ENCODE measurements at regions not wholly inside any gene's neighbourhood (a gene's known extent, or its start where the extent isn't known, plus 50 kb on each side); places are given as distances from the start of the nearest gene placed in this dataset.

DNA sequence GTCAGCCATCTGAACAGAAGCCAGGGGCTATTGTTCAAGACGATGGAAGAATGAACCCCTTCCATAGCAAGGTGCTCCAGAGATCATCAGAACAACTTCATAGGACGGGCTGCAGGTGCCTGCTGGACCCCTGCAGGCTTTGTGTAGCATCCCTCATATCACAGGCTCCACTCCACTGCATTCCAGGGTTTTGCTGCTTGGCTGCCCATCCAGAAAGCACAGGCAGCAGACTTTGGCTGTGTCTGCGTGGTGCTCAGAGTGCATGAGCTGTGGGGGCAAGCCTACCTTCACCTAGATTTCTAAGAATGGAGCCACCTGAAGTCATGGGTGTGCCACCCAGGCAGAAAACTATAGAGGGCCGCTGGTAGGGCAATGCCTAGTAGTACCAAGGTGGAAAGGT lies 93.9 kb upstream of the NLRP1 start:
- DNase-seq (ENCODE audit: low spot score): no peak
- no peak overlapping the region for H3K27ac ChIP-seq
- H3K9me3 ChIP-seq: no peaks in the 10 kb centered on the region
- no peak overlapping the region for H3K4me3 ChIP-seq
- no peaks in the 10 kb centered on the region for H3K27me3 ChIP-seq
- TF ChIP-seq, protein P1, sequence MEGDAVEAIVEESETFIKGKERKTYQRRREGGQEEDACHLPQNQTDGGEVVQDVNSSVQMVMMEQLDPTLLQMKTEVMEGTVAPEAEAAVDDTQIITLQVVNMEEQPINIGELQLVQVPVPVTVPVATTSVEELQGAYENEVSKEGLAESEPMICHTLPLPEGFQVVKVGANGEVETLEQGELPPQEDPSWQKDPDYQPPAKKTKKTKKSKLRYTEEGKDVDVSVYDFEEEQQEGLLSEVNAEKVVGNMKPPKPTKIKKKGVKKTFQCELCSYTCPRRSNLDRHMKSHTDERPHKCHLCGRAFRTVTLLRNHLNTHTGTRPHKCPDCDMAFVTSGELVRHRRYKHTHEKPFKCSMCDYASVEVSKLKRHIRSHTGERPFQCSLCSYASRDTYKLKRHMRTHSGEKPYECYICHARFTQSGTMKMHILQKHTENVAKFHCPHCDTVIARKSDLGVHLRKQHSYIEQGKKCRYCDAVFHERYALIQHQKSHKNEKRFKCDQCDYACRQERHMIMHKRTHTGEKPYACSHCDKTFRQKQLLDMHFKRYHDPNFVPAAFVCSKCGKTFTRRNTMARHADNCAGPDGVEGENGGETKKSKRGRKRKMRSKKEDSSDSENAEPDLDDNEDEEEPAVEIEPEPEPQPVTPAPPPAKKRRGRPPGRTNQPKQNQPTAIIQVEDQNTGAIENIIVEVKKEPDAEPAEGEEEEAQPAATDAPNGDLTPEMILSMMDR (IDR thresholded peaks at IDR 0.05): no peak
- H3K4me1 ChIP-seq: no peaks in the 10 kb centered on the region
- no peaks in the 10 kb centered on the region for H3K36me3 ChIP-seq

DNA sequence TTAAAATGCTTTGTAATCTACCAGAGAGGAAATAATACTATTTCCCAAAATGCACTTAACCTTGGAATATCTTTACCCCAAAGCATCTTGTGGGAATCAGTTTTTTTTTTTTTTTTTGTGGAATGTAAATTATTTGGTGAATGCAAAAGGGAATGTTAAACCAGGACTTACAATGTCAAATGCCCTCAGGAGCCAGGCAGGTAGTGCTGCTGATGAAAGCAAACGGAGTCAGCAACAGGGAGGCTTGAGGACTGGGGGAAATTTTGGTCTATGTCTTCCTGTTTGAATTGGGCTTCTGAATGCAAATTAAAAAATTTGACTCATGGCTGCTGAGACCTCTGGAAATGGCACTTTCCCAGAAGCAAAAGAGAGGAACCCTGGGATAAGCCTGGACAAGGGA lies 96.5 kb upstream of the NLRP1 start:
- Histone ChIP-seq H3K27ac (no peak overlapping the region), H3K4me3 (no peak overlapping the region), H3K36me3 (no peaks in the 10 kb centered on the region), H3K27me3 (no peaks in the 10 kb centered on the region), H3K9me3 (peaks cover 0 to 10% of the 10 kb centered on the region in 2 donors), H3K4me1 (no peaks in the 10 kb centered on the region)
- DNase-seq (ENCODE audit: low spot score): no peak
- TF ChIP-seq, protein P1 (IDR thresholded peaks at IDR 0.05): no peak

DNA sequence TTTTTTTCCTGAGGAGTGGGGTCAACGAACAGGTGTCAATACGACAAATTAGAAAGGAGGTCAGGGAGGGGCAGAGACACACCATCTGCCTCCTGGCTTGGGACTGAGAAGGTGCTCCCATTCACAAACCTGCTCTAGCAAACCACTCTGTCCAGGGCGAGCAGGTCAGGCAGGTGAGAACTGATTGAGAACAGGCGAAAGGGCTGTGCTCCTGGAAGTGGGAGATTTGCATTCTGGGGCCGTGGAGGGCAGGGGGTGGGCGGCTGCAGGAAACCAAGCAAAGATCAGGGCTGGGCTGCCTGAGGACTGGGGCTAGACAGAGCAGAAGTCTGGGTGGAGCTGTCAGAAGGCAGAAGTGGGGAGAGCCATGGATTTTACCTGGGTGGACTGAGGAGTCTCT lies 98.9 kb upstream of the NLRP1 start:
- TF ChIP-seq, protein P1 (IDR thresholded peaks at IDR 0.05): no peak
- peaks cover 0 to 15% of the 10 kb centered on the region in 2 donors for H3K9me3 ChIP-seq
- DNase-seq (ENCODE audit: low spot score): no peak

DNA sequence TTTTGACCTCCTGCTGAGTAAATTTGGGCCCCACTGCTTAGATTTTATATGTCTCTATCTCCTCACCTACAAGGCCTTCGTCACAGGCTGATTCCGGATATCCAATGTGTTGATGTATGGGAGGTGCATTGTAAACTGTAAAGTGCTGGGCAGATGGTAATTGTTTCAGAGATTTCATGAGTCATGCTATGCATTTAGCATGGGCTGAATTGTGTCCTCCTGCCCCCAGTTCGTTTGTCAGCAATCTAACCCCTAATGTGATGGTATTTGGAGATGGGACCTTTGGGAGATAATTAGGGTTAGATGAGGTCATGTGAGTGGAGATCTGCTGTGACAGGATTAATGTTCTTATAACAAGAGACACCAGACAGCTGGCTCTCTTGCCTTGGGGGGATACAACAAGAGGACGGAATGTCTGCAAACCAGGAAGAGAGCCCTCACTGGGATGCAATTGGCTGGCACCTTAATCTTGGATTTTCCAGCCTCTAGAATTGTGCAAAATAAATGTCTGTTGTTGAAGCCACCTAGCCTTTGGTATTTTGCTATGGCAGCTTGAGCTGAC lies 101.8 kb upstream of the NLRP1 start:
- Histone ChIP-seq H3K4me3 (no peak overlapping the region), H3K4me1 (no peaks in the 10 kb centered on the region), H3K9me3 (peaks cover 0 to 15% of the 10 kb centered on the region in 2 donors), H3K27me3 (no peaks in the 10 kb centered on the region), H3K27ac (no peak overlapping the region), H3K36me3 (no peaks in the 10 kb centered on the region)
- TF ChIP-seq, protein P1 (IDR thresholded peaks at IDR 0.05): no peak
- DNase-seq (ENCODE audit: low spot score): no peak

More for the DNA sequence above, 98.9 kb upstream of the NLRP1 start:
- Histone ChIP-seq H3K27me3 (no peaks in the 10 kb centered on the region), H3K27ac (no peak overlapping the region), H3K36me3 (no peaks in the 10 kb centered on the region), H3K4me3 (no peak overlapping the region), H3K4me1 (no peaks in the 10 kb centered on the region)

DNA sequence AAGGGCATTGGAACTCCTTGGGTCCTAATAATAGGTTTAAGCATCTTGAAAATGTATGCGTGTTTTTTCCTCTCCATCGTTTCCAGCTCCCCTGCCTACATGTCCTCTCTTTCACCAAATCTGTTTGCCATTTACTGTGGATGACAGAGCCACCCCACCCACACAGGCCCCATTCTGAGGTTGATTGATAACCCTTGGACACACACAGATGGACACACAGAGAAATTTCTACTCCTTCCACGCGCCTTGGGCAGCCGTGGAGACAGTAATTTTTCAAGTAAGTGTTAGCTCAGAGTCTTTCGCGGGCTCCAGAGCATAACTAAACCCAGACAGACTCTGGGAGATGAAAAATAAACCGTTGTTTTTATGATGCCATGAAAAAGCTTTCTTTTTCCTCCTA lies 103.3 kb upstream of the NLRP1 start:
- H3K36me3 ChIP-seq: no peaks in the 10 kb centered on the region
- peaks cover 0 to 15% of the 10 kb centered on the region in 2 donors for H3K9me3 ChIP-seq
- TF ChIP-seq, protein P1 (IDR thresholded peaks at IDR 0.05): no peak
- H3K4me3 ChIP-seq: no peak overlapping the region
- H3K27me3 ChIP-seq: no peaks in the 10 kb centered on the region
- H3K4me1 ChIP-seq: no peaks in the 10 kb centered on the region
- no peak for DNase-seq (ENCODE audit: low spot score)
- H3K27ac ChIP-seq: no peak overlapping the region

DNA sequence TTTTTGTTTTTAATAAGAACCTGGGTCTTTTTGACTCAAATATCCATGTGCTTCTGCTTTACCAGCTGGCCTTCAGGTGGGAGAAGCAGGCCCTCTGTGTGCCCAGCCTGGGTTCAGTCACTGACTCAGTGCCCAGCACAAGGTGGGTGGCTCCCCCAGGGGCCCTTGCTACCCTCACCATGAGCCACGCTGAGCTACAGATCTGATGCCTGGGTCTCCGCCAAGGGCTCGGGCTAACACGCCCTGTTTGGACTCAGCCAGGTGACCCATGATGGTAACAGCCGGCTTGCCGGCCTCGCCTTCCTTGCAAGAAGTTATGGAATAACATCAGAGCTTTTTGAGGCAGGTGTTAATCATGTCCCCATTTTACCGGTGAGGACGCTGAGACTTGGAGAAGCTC lies 109.5 kb upstream of the NLRP1 start:
- TF ChIP-seq, protein P1 (IDR thresholded peaks at IDR 0.05): no peak
- no peak overlapping the region for H3K4me3 ChIP-seq
- H3K9me3 ChIP-seq: no peaks in the 10 kb centered on the region
- H3K27ac ChIP-seq: no peak overlapping the region
- H3K4me1 ChIP-seq: no peaks in the 10 kb centered on the region
- DNase-seq (ENCODE audit: low spot score): no peak
- H3K27me3 ChIP-seq: no peaks in the 10 kb centered on the region
- H3K36me3 ChIP-seq: no peaks in the 10 kb centered on the region

Data from right atrium auricular region (tissue), 2 donors.